Left ventricle myocardium inferior (tissue), 1 donor: ENCODE measurements at regions not wholly inside any gene's neighbourhood (a gene's known extent, or its start where the extent isn't known, plus 50 kb on each side); places are given as distances from the start of the nearest gene placed in this dataset.

ENCODE experiments used
- DNase-seq: peaks from one replicate; pipeline ENCODE4 v3.0.0-alpha.2; 2020
- H3K27ac ChIP-seq: fragments of 200-600 bp; replicated peaks from 2 replicates; pipeline ENCODE4 v1.8.0; 2021
- H3K27me3 ChIP-seq: fragments of 200-600 bp; 2 replicates; pipeline ENCODE4 v1.8.0; 2021; ENCODE audit warnings: low read depth
- H3K36me3 ChIP-seq: fragments of 200-600 bp; 2 replicates; pipeline ENCODE4 v1.8.0; 2021
- H3K4me1 ChIP-seq: fragments of 200-600 bp; 2 replicates; pipeline ENCODE4 v1.8.0; 2021
- H3K4me3 ChIP-seq: fragments of 200-600 bp; 2 replicates; pipeline ENCODE4 v1.8.0; 2021; ENCODE audit warnings: mild to moderate bottlenecking, moderate library complexity
- H3K9me3 ChIP-seq: fragments of 200-600 bp; replicated peaks from 2 replicates; pipeline ENCODE4 v1.8.0; 2021
- CTCF ChIP-seq: fragments of 200-600 bp; IDR thresholded peaks from 2 replicates; pipeline ENCODE4 v1.8.0; 2021; ENCODE audit warnings: antibody characterized with exemption, mild to moderate bottlenecking, borderline replicate concordance
- intact Hi-C: fragments of 100-400 bp; cut with micrococcal nuclease; formaldehyde crosslinking; loops from one replicate; pipeline ENCODE4 v1.11.0; 2022
- donor health status: DM: no; HTN: yes; CAD: no; lungs with severe emphysema.

GRCh38 chr12:124437121-124437520 lies 130.3 kb downstream of the NCOR2 start:
- TF ChIP-seq CTCF, result no peak
- peak overlapping the region; percentile 46 for H3K27ac ChIP-seq
- H3K27me3 ChIP-seq, result no peaks in the 10 kb centered on the region
- no peak for DNase-seq
- H3K4me3 ChIP-seq, result no peak overlapping the region
- intact Hi-C loops, result no loop called here
- H3K36me3 ChIP-seq, result peaks cover 11% of the 10 kb centered on the region
- H3K9me3 ChIP-seq, result no peaks in the 10 kb centered on the region
- H3K4me1 ChIP-seq, result peaks cover 73% of the 10 kb centered on the region

DNA sequence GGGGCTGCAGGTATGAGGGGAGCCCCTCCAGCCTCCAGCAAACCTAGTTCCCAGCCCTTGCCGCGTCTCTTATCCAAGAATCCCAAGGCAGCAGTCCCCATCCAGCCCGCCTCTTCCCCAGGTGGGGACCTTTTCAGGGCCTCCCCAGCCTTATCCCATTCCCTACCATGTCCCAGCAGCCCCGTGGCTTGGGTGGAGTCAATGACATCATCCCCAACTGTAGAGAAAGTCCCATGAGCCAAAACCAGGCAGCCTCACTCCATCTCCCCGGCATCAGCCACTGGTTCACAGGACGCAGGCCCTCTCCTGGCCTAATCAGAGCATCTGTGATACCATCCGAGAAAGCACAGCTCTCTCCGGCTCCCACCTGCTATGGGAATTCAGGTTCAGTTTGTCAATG lies 131.0 kb downstream of the NCOR2 start:
- no peak for TF ChIP-seq CTCF
- intact Hi-C loops, result no loop called here
- no peak for DNase-seq
- no peaks in the 10 kb centered on the region for H3K9me3 ChIP-seq
- H3K4me3 ChIP-seq, result no peak overlapping the region
- no peaks in the 10 kb centered on the region for H3K27me3 ChIP-seq
- peak overlapping the region; percentile 42 for H3K27ac ChIP-seq
- H3K4me1 ChIP-seq, result peaks cover 67% of the 10 kb centered on the region
- peaks cover 9% of the 10 kb centered on the region for H3K36me3 ChIP-seq

DNA sequence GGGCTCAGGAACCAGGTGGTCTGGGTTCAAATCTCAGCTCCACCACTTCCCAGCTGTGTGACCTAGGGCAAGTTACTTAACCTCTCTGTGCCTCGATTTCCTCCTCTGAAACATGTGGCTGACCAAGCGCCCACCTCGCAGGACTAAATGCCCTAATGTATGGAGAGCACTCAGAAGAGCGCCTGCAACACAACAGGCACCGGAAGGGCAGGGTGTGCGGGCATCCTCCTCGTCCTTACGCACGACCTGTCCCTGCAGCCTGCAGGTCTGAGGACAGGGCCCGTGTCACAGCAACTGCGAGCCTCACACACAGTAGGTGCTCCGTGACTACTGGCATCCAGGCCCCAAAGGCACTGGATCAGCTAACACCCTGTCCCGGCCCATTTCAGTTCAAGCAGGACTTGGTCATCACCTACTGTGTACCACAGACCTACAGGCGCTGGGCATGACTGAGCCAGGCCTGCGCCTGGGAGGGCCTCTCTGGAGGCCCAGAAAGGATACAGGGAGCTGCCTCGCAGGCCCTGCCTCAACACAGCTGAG lies 131.5 kb downstream of the NCOR2 start:
- intact Hi-C loops, result no loop called here
- no peak for TF ChIP-seq CTCF
- Histone ChIP-seq H3K27ac (peak overlapping the region; percentile 42), H3K4me3 (no peak overlapping the region), H3K4me1 (peaks cover 62% of the 10 kb centered on the region), H3K9me3 (no peaks in the 10 kb centered on the region), H3K36me3 (peaks cover 10% of the 10 kb centered on the region), H3K27me3 (no peaks in the 10 kb centered on the region)
- no peak for DNase-seq

DNA sequence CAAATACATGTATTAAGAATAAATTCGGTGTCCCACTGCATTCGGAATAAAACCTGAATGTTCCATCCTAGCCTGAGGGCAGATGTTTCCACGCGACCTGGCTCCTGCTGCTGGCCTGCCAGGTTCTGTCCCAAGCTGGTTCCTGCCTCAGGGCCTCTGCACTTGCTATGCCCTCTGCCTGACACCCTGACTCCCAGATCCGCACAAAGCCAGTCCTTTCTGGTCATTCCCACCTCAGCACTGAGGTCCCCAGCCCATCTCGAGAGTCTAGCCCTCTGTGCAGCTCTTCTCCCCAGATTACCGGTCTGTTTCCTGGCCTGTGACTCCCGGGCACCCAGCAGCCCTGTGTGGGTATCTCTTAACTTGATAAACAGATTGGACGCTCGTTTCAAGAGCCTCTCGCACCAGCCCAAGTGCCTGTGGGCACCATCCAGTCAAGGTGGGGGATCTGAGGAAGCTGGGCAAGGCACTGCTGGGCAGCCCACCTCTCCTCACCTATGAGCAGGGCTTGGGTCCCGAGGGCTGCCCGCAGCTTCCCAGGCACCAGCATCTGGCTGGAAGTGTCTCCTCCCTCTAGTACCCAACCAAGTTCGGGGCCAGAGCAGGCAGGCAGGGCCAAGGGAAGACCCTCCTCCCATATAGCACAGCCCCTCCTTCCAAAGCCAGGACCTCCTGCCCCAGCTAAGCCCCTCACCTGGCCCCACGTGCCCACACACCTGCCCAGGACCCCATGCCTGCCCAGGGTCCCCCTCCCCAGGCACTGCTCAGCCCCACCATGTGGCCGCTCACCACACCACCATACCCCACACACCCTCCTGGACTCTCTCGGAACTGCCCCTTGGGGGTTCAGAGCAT lies 132.2 kb downstream of the NCOR2 start:
- no peaks in the 10 kb centered on the region for H3K9me3 ChIP-seq
- no peak for TF ChIP-seq CTCF
- H3K4me1 ChIP-seq, result peaks cover 59% of the 10 kb centered on the region
- no peaks in the 10 kb centered on the region for H3K27me3 ChIP-seq
- no peak overlapping the region for H3K4me3 ChIP-seq
- intact Hi-C loops, result no loop called here
- no peak for DNase-seq
- peak overlapping the region; percentile 40 for H3K27ac ChIP-seq
- H3K36me3 ChIP-seq, result peaks cover 17% of the 10 kb centered on the region

GRCh38 chr12:124434354-124434753 lies 133.1 kb downstream of the NCOR2 start:
- no peak for TF ChIP-seq CTCF
- DNase-seq, result no peak
- Histone ChIP-seq H3K27me3 (no peaks in the 10 kb centered on the region), H3K27ac (peak overlapping the region; percentile 40), H3K36me3 (peaks cover 25% of the 10 kb centered on the region), H3K4me1 (peaks cover 59% of the 10 kb centered on the region), H3K9me3 (no peaks in the 10 kb centered on the region), H3K4me3 (no peak overlapping the region)
- intact Hi-C loops, result no loop called here
